PC-3 (cell line): ENCODE measurements at regions not wholly inside any gene's neighbourhood (a gene's known extent, or its start where the extent isn't known, plus 50 kb on each side); places are given as distances from the start of the nearest gene placed in this dataset.
"Not testable (repeated sequence)": the region's sequence is repeated elsewhere in the genome, so short reads cannot be mapped to it uniquely, and the experiment has no call there.

ENCODE experiments used
- ATAC-seq: fragments of 200-7000 bp; cut with Tn5 transposase; 2 replicates; pipeline ENCODE4 v1.9.1; 2020; ENCODE audit warnings: mild to moderate bottlenecking, moderate library complexity
- BruUV-seq: library from RNA; stranded (reverse); fragments of 400-500 nt; replicated peaks from 2 replicates; lab custom pipeline; 2021; lab: Mats Ljungman, UMichigan
- CTCF ChIA-PET: fragments of 300-600 bp; sonication (Branson Sonifier 250); formaldehyde crosslinking; loops from one replicate; lab custom pipeline; 2022; ENCODE audit warnings: antibody characterized with exemption; lab: Charles Lee
- POLR2A ChIA-PET: fragments of 300-600 bp; sonication (Branson Sonifier 250); formaldehyde crosslinking; loops from one replicate; lab custom pipeline; 2022; ENCODE audit warnings: antibody characterized with exemption; ENCODE audit not compliant: unreplicated experiment; lab: Charles Lee
- DNase-seq: peaks from one replicate; pipeline ENCODE4 v3.0.0-alpha.2; 2015
- H2AFZ ChIP-seq: fragments of 300-600 bp; sonication (generic); 2 replicates; pipeline ENCODE4 v1.6.0; 2016; ENCODE audit warnings: antibody characterized with exemption, low read length
- H3F3A ChIP-seq: fragments of 300-600 bp; sonication (generic); one replicate; pipeline ENCODE4 v1.6.0; 2017; ENCODE audit warnings: antibody characterized with exemption, low read length, control low read depth, mild to moderate bottlenecking; ENCODE audit not compliant: unreplicated experiment
- H3K27ac ChIP-seq: fragments of 300-600 bp; sonication (generic); 2 replicates; pipeline ENCODE4 v1.5.1; 2016; ENCODE audit warnings: mild to moderate bottlenecking, low read length
- H3K27me3 ChIP-seq: fragments of 300-600 bp; sonication (generic); 2 replicates; pipeline ENCODE4 v1.6.1; 2016; ENCODE audit warnings: low read length, mixed read lengths
- H3K36me3 ChIP-seq: fragments of 300-600 bp; sonication (generic); 2 replicates; pipeline ENCODE4 v1.6.1; 2016; ENCODE audit warnings: low read depth, mixed run types, low read length, mixed read lengths
- H3K4me1 ChIP-seq: fragments of 300-600 bp; sonication (generic); 2 replicates; pipeline ENCODE4 v1.5.1; 2016; ENCODE audit warnings: low read length; ENCODE audit not compliant: insufficient read depth
- H3K4me2 ChIP-seq: fragments of 300-600 bp; sonication (generic); 2 replicates; pipeline ENCODE4 v1.6.0; 2016; ENCODE audit warnings: low read length
- H3K4me3 ChIP-seq: fragments of 300-600 bp; sonication (generic); 2 replicates; pipeline ENCODE4 v1.5.1; 2016; ENCODE audit warnings: mild to moderate bottlenecking, low read length, mixed read lengths
- H3K79me2 ChIP-seq: fragments of 300-600 bp; sonication (generic); 2 replicates; pipeline ENCODE4 v1.6.1; 2017; ENCODE audit warnings: low read length, mixed read lengths
- H3K9ac ChIP-seq: fragments of 300-600 bp; sonication (generic); 2 replicates; pipeline ENCODE4 v1.6.0; 2016; ENCODE audit warnings: mild to moderate bottlenecking, low read length
- H3K9me2 ChIP-seq: fragments of 300-600 bp; sonication (generic); replicated peaks from 2 replicates; pipeline ENCODE4 v1.6.1; 2016; ENCODE audit warnings: mixed run types, low read length, mixed read lengths
- H3K9me3 ChIP-seq: fragments of 300-600 bp; sonication (generic); 2 replicates; pipeline ENCODE4 v1.6.1; 2016; ENCODE audit warnings: low read length, mixed read lengths
- H4K20me1 ChIP-seq: fragments of 300-600 bp; sonication (generic); 2 replicates; pipeline ENCODE4 v1.6.1; 2016; ENCODE audit warnings: low read length, mixed read lengths
- CTCF ChIP-seq: fragments of 300-600 bp; sonication (generic); conservative IDR thresholded peaks from 2 replicates; pipeline ENCODE4 v1.5.1; 2017; ENCODE audit warnings: antibody characterized with exemption, low read depth, mild to moderate bottlenecking, low read length
- EZH2 ChIP-seq: fragments of 300-600 bp; sonication (generic); IDR thresholded peaks from one replicate; pipeline ENCODE4 v1.6.1; 2017; ENCODE audit warnings: antibody characterized with exemption, mild to moderate bottlenecking, low read length; ENCODE audit not compliant: unreplicated experiment
- EZH2phosphoT487 ChIP-seq: fragments of 300-600 bp; sonication (generic); IDR thresholded peaks from 2 replicates; pipeline ENCODE4 v1.6.1; 2018; ENCODE audit warnings: mild to moderate bottlenecking, antibody characterized with exemption, low read length, borderline replicate concordance
- intact Hi-C: fragments of 100-400 bp; cut with micrococcal nuclease; formaldehyde crosslinking; loops from 2 replicates; pipeline ENCODE4 v1.9.0; 2023

DNA sequence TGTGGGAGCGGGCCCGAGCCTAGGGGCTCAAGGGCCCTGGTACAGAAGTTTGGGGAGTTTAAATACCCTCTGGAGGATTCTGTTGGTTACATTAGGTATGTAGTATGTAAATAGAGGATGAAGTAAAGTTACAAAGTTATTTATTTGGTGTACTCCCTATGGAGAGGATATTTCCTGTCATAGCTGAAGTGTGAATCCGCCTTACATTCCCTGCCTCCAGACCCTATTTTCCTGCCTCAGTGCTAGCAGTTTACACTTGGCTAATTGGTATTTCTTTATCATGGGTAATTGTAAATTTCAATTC is 60.6 kb upstream of the KLF14 start:
- DNase-seq (no peak), ATAC-seq (no peak)
- no peaks in the 10 kb centered on the region for H3K9me3 ChIP-seq
- ChIA-PET POLR2A (no interaction called here), CTCF (no interaction called here)
- H2AFZ ChIP-seq = no peak overlapping the region
- H3K9me2 ChIP-seq = no peaks in the 10 kb centered on the region
- no peaks in the 10 kb centered on the region for H3K36me3 ChIP-seq
- no peaks in the 10 kb centered on the region for H3F3A ChIP-seq
- no peaks in the 10 kb centered on the region for H3K4me1 ChIP-seq
- TF ChIP-seq CTCF (no peak), EZH2 (no peak), EZH2phosphoT487 (no peak)
- H3K9ac ChIP-seq = no peak overlapping the region
- H3K79me2 ChIP-seq = no peaks in the 10 kb centered on the region
- no peak overlapping the region for H3K27ac ChIP-seq
- intact Hi-C loops = no loop called here
- H3K4me3 ChIP-seq = no peak overlapping the region
- H3K4me2 ChIP-seq = no peak overlapping the region
- no peaks in the 10 kb centered on the region for H4K20me1 ChIP-seq
- no peaks in the 10 kb centered on the region for H3K27me3 ChIP-seq
- BruUV-seq = no TSS peak

- H3K9me3 ChIP-seq, H4K20me1 ChIP-seq, H2AFZ ChIP-seq, DNase-seq, H3K36me3 ChIP-seq, H3K4me3 ChIP-seq, H3K27me3 ChIP-seq, H3K9ac ChIP-seq, H3F3A ChIP-seq, H3K4me1 ChIP-seq, intact Hi-C loops, H3K9me2 ChIP-seq, H3K4me2 ChIP-seq, BruUV-seq, ATAC-seq, POLR2A ChIA-PET, H3K27ac ChIP-seq, H3K79me2 ChIP-seq: not testable (repeated sequence)
- CTCF ChIA-PET = interaction anchor here (0.6 kb wide), 1 partner anchor 17 kb away, joined by 3 read pairs; no protein-coding TSS in a partner anchor
Measured at GRCh38 chr7:130796425-130796824, 62.4 kb upstream of the KLF14 start.

- H3K27me3 ChIP-seq = no peaks in the 10 kb centered on the region
- no peaks in the 10 kb centered on the region for H4K20me1 ChIP-seq
- POLR2A ChIA-PET = no interaction called here
- no peak overlapping the region for H2AFZ ChIP-seq
- H3K4me3 ChIP-seq = no peak overlapping the region
- H3K79me2 ChIP-seq = no peaks in the 10 kb centered on the region
- H3F3A ChIP-seq = no peaks in the 10 kb centered on the region
- CTCF ChIA-PET = no interaction called here
- ATAC-seq (no peak), DNase-seq (no peak)
- intact Hi-C loops = no loop called here
- TF ChIP-seq CTCF = no peak
- no peak for TF ChIP-seq EZH2phosphoT487
- TF ChIP-seq EZH2 = no peak
- H3K27ac ChIP-seq = no peak overlapping the region
- H3K9ac ChIP-seq = no peak overlapping the region
- H3K4me2 ChIP-seq = no peak overlapping the region
- no peaks in the 10 kb centered on the region for H3K36me3 ChIP-seq
- no peaks in the 10 kb centered on the region for H3K4me1 ChIP-seq
- BruUV-seq = no TSS peak
- H3K9me2 ChIP-seq = no peaks in the 10 kb centered on the region
- H3K9me3 ChIP-seq = no peaks in the 10 kb centered on the region
Measured at GRCh38 chr7:130803127-130803526, 69.1 kb upstream of the KLF14 start.
